Cardiac muscle cell (in vitro differentiated cells and primary cell): ENCODE measurements at regions not wholly inside any gene's neighbourhood (a gene's known extent, or its start where the extent isn't known, plus 50 kb on each side); places are given as distances from the start of the nearest gene placed in this dataset.

Source experiments
- DNase-seq, 2 donors: peaks; one replicate each; pipeline versions ENCODE4 v3.0.0 to v3.0.0-alpha.2; 2010 to 2017; ENCODE audit warnings: low read depth in 1 of 2, low spot score in 1 of 2
- H3K27ac ChIP-seq: fragments of 200-600 bp; sonication (generic); 2 replicates; pipeline ENCODE4 v1.5.1; 2016
- H3K27me3 ChIP-seq: fragments of 200-600 bp; sonication (generic); 2 replicates; pipeline ENCODE4 v1.6.0; 2016; ENCODE audit warnings: control low read depth
- H3K36me3 ChIP-seq: fragments of 200-600 bp; sonication (generic); 2 replicates; pipeline ENCODE4 v1.5.1; 2016; ENCODE audit warnings: control low read depth
- H3K4me1 ChIP-seq: fragments of 200-600 bp; sonication (generic); 2 replicates; pipeline ENCODE4 v1.8.1; 2017; ENCODE audit warnings: low read depth, mild to moderate bottlenecking, mixed run types
- H3K4me3 ChIP-seq: fragments of 200-600 bp; sonication (generic); 2 replicates; pipeline ENCODE4 v1.5.1; 2016; ENCODE audit warnings: mild to moderate bottlenecking
- H3K9me3 ChIP-seq: fragments of 200-600 bp; sonication (generic); 2 replicates; pipeline ENCODE4 v1.5.1; 2017; ENCODE audit warnings: low read depth, mild to moderate bottlenecking, control low read depth
- CTCF ChIP-seq: IDR thresholded peaks from 2 replicates; pipeline ENCODE4 v1.5.1; 2012; ENCODE audit warnings: low read depth, mild to moderate bottlenecking, low read length

DNA sequence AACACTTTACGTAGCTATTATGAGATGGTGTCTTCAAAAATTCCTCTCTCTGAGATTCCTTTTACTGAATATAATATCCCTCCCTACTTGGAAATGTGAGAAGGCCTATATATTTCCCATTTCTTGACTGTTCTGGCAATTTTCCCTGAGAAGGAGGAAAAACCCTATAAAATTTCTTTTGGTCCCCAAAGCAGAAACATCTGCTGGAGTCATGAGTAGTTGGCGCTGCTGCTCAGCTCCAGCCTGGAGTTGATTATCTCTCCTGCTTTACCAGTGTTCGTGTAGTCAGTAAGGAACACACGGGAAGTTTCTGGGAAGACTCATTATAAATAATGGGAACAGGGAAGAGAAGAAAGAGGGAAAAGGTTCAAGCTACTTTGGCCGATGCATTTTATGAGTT, 680.1 kb downstream of the EPHA3 start:
- H3K4me3 ChIP-seq, result no peak overlapping the region
- no peaks in the 10 kb centered on the region for H3K9me3 ChIP-seq
- no peak for DNase-seq
- TF ChIP-seq CTCF, result no peak
- H3K36me3 ChIP-seq, result no peaks in the 10 kb centered on the region
- no peaks in the 10 kb centered on the region for H3K27me3 ChIP-seq
- no peak overlapping the region for H3K27ac ChIP-seq
- no peaks in the 10 kb centered on the region for H3K4me1 ChIP-seq

- H3K4me3 ChIP-seq, result no peak overlapping the region
- no peaks in the 10 kb centered on the region for H3K9me3 ChIP-seq
- H3K27me3 ChIP-seq, result no peaks in the 10 kb centered on the region
- DNase-seq, result no peak
- no peak overlapping the region for H3K27ac ChIP-seq
- no peaks in the 10 kb centered on the region for H3K36me3 ChIP-seq
- TF ChIP-seq CTCF, result no peak
- H3K4me1 ChIP-seq, result no peaks in the 10 kb centered on the region
These were observed 680.6 kb downstream of the EPHA3 start for GRCh38 chr3:89787979-89788378.

GRCh38 chr3:89795506-89795905, 688.1 kb downstream of the EPHA3 start:
- no peaks in the 10 kb centered on the region for H3K27me3 ChIP-seq

GRCh38 chr3:89802881-89803280, 695.5 kb downstream of the EPHA3 start:
- no peaks in the 10 kb centered on the region for H3K36me3 ChIP-seq
- no peaks in the 10 kb centered on the region for H3K4me1 ChIP-seq
- H3K27me3 ChIP-seq, result no peaks in the 10 kb centered on the region
- no peak for TF ChIP-seq CTCF
- H3K4me3 ChIP-seq, result no peak overlapping the region
- no peak for DNase-seq
- H3K27ac ChIP-seq, result no peak overlapping the region
- no peaks in the 10 kb centered on the region for H3K9me3 ChIP-seq

More at GRCh38 chr3:89795506-89795905, 688.1 kb downstream of the EPHA3 start:
- Histone ChIP-seq H3K4me1 (no peaks in the 10 kb centered on the region), H3K4me3 (no peak overlapping the region), H3K36me3 (no peaks in the 10 kb centered on the region), H3K9me3 (no peaks in the 10 kb centered on the region), H3K27ac (no peak overlapping the region)
- no peak for TF ChIP-seq CTCF
- DNase-seq, result no peak

- Histone ChIP-seq H3K27ac (no peak overlapping the region), H3K9me3 (no peaks in the 10 kb centered on the region), H3K27me3 (no peaks in the 10 kb centered on the region), H3K36me3 (no peaks in the 10 kb centered on the region), H3K4me1 (no peaks in the 10 kb centered on the region), H3K4me3 (no peak overlapping the region)
- no peak for TF ChIP-seq CTCF
- no peak for DNase-seq
These were observed 696.3 kb downstream of the EPHA3 start for GRCh38 chr3:89803711-89804110.

- no peak overlapping the region for H3K27ac ChIP-seq
- DNase-seq, result peak in 1 of 2 donors; percentile 2
- no peak for TF ChIP-seq CTCF
These were observed 698.7 kb downstream of the EPHA3 start for GRCh38 chr3:89806166-89806565.

More at GRCh38 chr3:89806166-89806565, 698.7 kb downstream of the EPHA3 start:
- Histone ChIP-seq H3K9me3 (no peaks in the 10 kb centered on the region), H3K27me3 (no peaks in the 10 kb centered on the region), H3K36me3 (no peaks in the 10 kb centered on the region), H3K4me1 (no peaks in the 10 kb centered on the region), H3K4me3 (no peak overlapping the region)
